AG04450 (cell line): ENCODE measurements at regions not wholly inside any gene's neighbourhood (a gene's known extent, or its start where the extent isn't known, plus 50 kb on each side); places are given as distances from the start of the nearest gene placed in this dataset.

Experiments
- CTCF ChIA-PET: fragments of 300-600, 350-600 bp; formaldehyde crosslinking; extraction: SDS; loops from one replicate; lab custom pipeline; 2022; ENCODE audit warnings: antibody characterized with exemption, inconsistent platforms; lab: Charles Lee
- POLR2A ChIA-PET: fragments of 350-600 bp; formaldehyde crosslinking; extraction: SDS; loops from one replicate; lab custom pipeline; 2021; ENCODE audit warnings: antibody characterized with exemption, inconsistent platforms; lab: Yijun Ruan, JAX
- DNase-seq: peaks from one replicate; pipeline ENCODE4 v3.0.0-alpha.2; 2011; ENCODE audit warnings: low read depth, low spot score
- H3K27ac ChIP-seq: one replicate; pipeline ENCODE4 v1.5.1; 2012; ENCODE audit warnings: low read depth, low read length, control low read depth
- H3K27me3 ChIP-seq: one replicate; pipeline ENCODE4 v1.6.0; 2012; ENCODE audit warnings: low read length; ENCODE audit not compliant: control insufficient read depth, insufficient read depth
- H3K4me3 ChIP-seq: 2 replicates; pipeline ENCODE4 v1.5.1; 2011; ENCODE audit warnings: mild to moderate bottlenecking, low read depth, low read length, control low read depth
- H3K9me3 ChIP-seq: 2 replicates; pipeline ENCODE4 v1.5.1; 2012; ENCODE audit warnings: low read length; ENCODE audit not compliant: control insufficient read depth, insufficient read depth
- CTCF ChIP-seq: IDR thresholded peaks from 2 replicates; pipeline ENCODE4 v1.5.1; 2011; ENCODE audit warnings: low read depth, low read length, control low read depth, inconsistent platforms

- CTCF ChIA-PET = no interaction called here
- H3K9me3 ChIP-seq = no peaks in the 10 kb centered on the region
- H3K27me3 ChIP-seq = peaks cover 2% of the 10 kb centered on the region
- POLR2A ChIA-PET = no interaction called here
- H3K27ac ChIP-seq = no peak overlapping the region
- TF ChIP-seq CTCF = no peak
- no peak overlapping the region for H3K4me3 ChIP-seq
- DNase-seq = no peak
These were observed 52.7 kb upstream of the CRIM1 start for GRCh38 chr2:36302911-36303310.

- no peaks in the 10 kb centered on the region for H3K9me3 ChIP-seq
- no peak overlapping the region for H3K4me3 ChIP-seq
- peaks cover 5% of the 10 kb centered on the region for H3K27me3 ChIP-seq
- ChIA-PET CTCF (no interaction called here), POLR2A (no interaction called here)
- no peak overlapping the region for H3K27ac ChIP-seq
- DNase-seq = no peak
- no peak for TF ChIP-seq CTCF
These were observed 53.7 kb upstream of the CRIM1 start for GRCh38 chr2:36301843-36302242.

- POLR2A ChIA-PET = no interaction called here
- no peak for TF ChIP-seq CTCF
- Histone ChIP-seq H3K27ac (no peak overlapping the region), H3K4me3 (no peak overlapping the region), H3K27me3 (peaks cover 6% of the 10 kb centered on the region), H3K9me3 (no peaks in the 10 kb centered on the region)
- DNase-seq = no peak
- CTCF ChIA-PET = no interaction called here
These were observed 54.9 kb upstream of the CRIM1 start for GRCh38 chr2:36300697-36301096.

DNA sequence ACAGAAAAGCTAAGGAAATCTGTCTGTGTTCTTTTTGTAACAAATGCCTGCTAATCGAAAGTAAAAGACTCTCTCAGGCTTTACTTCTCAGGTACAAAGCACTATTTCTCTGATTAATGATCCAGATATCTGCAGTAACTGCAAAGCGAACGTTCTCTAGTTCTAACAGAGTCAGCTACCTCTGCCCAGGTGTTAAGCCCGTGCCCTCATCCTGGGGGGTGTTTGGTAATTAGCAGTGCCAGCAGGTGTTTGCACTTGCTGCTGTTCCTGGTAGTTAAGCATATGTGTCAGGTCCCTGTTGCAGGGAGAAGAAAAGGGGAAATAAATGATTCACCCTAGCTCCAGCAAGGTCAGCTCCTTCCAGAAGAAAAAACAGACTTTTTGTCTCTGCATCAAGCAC is 58.8 kb upstream of the CRIM1 start:
- peaks cover 6% of the 10 kb centered on the region for H3K27me3 ChIP-seq
- CTCF ChIA-PET = no interaction called here
- POLR2A ChIA-PET = no interaction called here

GRCh38 chr2:36294316-36294721 is 61.3 kb upstream of the CRIM1 start:
- ChIA-PET POLR2A (no interaction called here), CTCF (interaction anchor here (1.0 kb wide), 1 partner anchor 27 kb away, joined by 3 read pairs; no protein-coding TSS in a partner anchor)
- Histone ChIP-seq H3K9me3 (no peaks in the 10 kb centered on the region), H3K27me3 (peaks cover 6% of the 10 kb centered on the region), H3K4me3 (no peak overlapping the region), H3K27ac (no peak overlapping the region)
- no peak for TF ChIP-seq CTCF
- no peak for DNase-seq

More for the DNA sequence above, 58.8 kb upstream of the CRIM1 start:
- H3K4me3 ChIP-seq = no peak overlapping the region
- H3K9me3 ChIP-seq = no peaks in the 10 kb centered on the region
- no peak overlapping the region for H3K27ac ChIP-seq
- no peak for DNase-seq
- TF ChIP-seq CTCF = no peak
